A673 (cell line): ENCODE measurements at regions not wholly inside any gene's neighbourhood (a gene's known extent, or its start where the extent isn't known, plus 50 kb on each side); places are given as distances from the start of the nearest gene placed in this dataset.
A peak's percentile ranks its signal among the peaks of the same experiment; 100 is the strongest.

Experiments used
- EZH2 ChIP-seq: fragments of 200-600 bp; sonication (generic); IDR thresholded peaks from 2 replicates; pipeline ENCODE4 v1.6.1; 2017; ENCODE audit warnings: borderline replicate concordance, low read depth, mild to moderate bottlenecking, mixed read lengths, antibody characterized with exemption, low read length; ENCODE audit not compliant: poor library complexity, severe bottlenecking
- TF ChIP-seq, protein P1 (sequence below): fragments of 300-800, 200-600 bp; sonication (generic); conservative IDR thresholded peaks from 2 replicates; pipeline ENCODE4 v1.5.1; 2017; ENCODE audit warnings: low read depth, mild to moderate bottlenecking, antibody characterized with exemption, low read length, moderate library complexity, mixed read lengths

DNA sequence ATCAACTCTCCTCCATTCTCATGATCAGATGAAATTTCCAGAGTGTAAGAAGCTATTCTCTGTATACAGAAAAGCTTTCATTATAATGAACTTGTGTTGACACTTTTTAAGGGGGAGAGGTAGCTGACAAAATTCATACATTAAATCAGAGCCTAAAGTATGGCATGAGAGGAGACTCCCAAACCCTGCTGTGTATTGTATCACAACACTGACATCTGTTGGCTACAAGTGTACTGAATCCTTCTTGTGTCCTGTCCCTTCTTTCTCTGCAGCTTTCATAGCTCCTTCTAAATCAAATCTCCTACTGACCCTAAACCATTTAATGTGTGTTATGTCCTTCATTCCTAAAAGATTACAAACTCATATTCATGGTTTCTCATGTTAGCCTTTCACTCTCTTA lies 70.9 kb downstream of the GCC1 start:
- TF ChIP-seq, protein P1, sequence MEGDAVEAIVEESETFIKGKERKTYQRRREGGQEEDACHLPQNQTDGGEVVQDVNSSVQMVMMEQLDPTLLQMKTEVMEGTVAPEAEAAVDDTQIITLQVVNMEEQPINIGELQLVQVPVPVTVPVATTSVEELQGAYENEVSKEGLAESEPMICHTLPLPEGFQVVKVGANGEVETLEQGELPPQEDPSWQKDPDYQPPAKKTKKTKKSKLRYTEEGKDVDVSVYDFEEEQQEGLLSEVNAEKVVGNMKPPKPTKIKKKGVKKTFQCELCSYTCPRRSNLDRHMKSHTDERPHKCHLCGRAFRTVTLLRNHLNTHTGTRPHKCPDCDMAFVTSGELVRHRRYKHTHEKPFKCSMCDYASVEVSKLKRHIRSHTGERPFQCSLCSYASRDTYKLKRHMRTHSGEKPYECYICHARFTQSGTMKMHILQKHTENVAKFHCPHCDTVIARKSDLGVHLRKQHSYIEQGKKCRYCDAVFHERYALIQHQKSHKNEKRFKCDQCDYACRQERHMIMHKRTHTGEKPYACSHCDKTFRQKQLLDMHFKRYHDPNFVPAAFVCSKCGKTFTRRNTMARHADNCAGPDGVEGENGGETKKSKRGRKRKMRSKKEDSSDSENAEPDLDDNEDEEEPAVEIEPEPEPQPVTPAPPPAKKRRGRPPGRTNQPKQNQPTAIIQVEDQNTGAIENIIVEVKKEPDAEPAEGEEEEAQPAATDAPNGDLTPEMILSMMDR = peak; percentile 54
- TF ChIP-seq EZH2 = no peak
